Caco-2 (cell line): ENCODE measurements at regions not wholly inside any gene's neighbourhood (a gene's known extent, or its start where the extent isn't known, plus 50 kb on each side); places are given as distances from the start of the nearest gene placed in this dataset.

Experiments
- BruUV-seq: library from RNA; stranded (reverse); fragments of 400-500 nt; replicated peaks from 2 replicates; lab custom pipeline; 2021; lab: Mats Ljungman, UMichigan
- CTCF ChIA-PET: fragments of 300-600 bp; sonication (Branson Sonifier 250); formaldehyde crosslinking; loops from one replicate; lab custom pipeline; 2022; ENCODE audit warnings: antibody characterized with exemption; lab: Charles Lee
- POLR2A ChIA-PET: fragments of 300-600 bp; sonication (Branson Sonifier 250); formaldehyde crosslinking; loops from one replicate; lab custom pipeline; 2022; ENCODE audit warnings: antibody characterized with exemption; lab: Charles Lee
- DNase-seq, 2 experiments: peaks; one replicate each; pipeline versions ENCODE4 v3.0.0 to v3.0.0-alpha.2; 2020 to 2022
- H3K27me3 ChIP-seq: replicated peaks from 2 replicates; pipeline ENCODE4 v1.6.0; 2011; ENCODE audit warnings: low read length; ENCODE audit not compliant: control insufficient read depth, insufficient read depth
- H3K36me3 ChIP-seq: 2 replicates; pipeline ENCODE4 v1.5.1; 2011; ENCODE audit warnings: low read length; ENCODE audit not compliant: control insufficient read depth, insufficient read depth
- H3K4me1 ChIP-seq: fragments of 250-450 bp; sonication (Bioruptor Pico); 2 replicates; pipeline ENCODE4 v1.5.1; 2020; ENCODE audit warnings: mild to moderate bottlenecking
- H3K4me3 ChIP-seq: 2 replicates; pipeline ENCODE4 v1.5.1; 2011; ENCODE audit warnings: low read depth, mild to moderate bottlenecking, control low read depth, low read length
- H3K9me3 ChIP-seq: fragments of 250-450 bp; sonication (Bioruptor Pico); 2 replicates; pipeline ENCODE4 v1.5.1; 2020; ENCODE audit warnings: mild to moderate bottlenecking, moderate library complexity
- H3K27ac Mint-ChIP-seq: one replicate; pipeline ENCODE4 v1.8.0; 2022; ENCODE audit warnings: mixed read lengths; ENCODE audit not compliant: unreplicated experiment
- H3K27me3 Mint-ChIP-seq: one replicate; pipeline ENCODE4 v1.8.0; 2022; ENCODE audit warnings: mixed read lengths; ENCODE audit not compliant: insufficient read depth, unreplicated experiment
- H3K36me3 Mint-ChIP-seq: one replicate; pipeline ENCODE4 v1.8.0; 2022; ENCODE audit warnings: mild to moderate bottlenecking, mixed read lengths; ENCODE audit not compliant: insufficient read depth, unreplicated experiment
- H3K4me1 Mint-ChIP-seq: one replicate; pipeline ENCODE4 v1.8.0; 2022; ENCODE audit warnings: low read depth, mixed read lengths; ENCODE audit not compliant: unreplicated experiment
- H3K4me3 Mint-ChIP-seq: one replicate; pipeline ENCODE4 v1.8.0; 2022; ENCODE audit warnings: mild to moderate bottlenecking, moderate library complexity, mixed read lengths; ENCODE audit not compliant: unreplicated experiment
- H3K9me3 Mint-ChIP-seq: one replicate; pipeline ENCODE4 v1.8.0; 2022; ENCODE audit warnings: mixed read lengths; ENCODE audit not compliant: unreplicated experiment
- intact Hi-C: fragments of 100-400 bp; cut with micrococcal nuclease; formaldehyde crosslinking; loops from one replicate; pipeline ENCODE4 v1.10.0; 2022; ENCODE audit not compliant: unreplicated experiment
- TF ChIP-seq, protein P1 (sequence below), 2 experiments: fragments of 200-600 bp in 1 of 2; IDR thresholded peaks; 1 replicate in 1 of 2; 2 replicates in 1 of 2; pipeline versions ENCODE4 v1.5.1 to v1.8.0; 2011 to 2022; ENCODE audit warnings: antibody characterized with exemption in 1 of 2, control low read depth in 1 of 2, inconsistent platforms in 1 of 2, low read depth in 1 of 2, low read length in 1 of 2, mild to moderate bottlenecking in 1 of 2, moderate library complexity in 1 of 2; ENCODE audit not compliant: insufficient read depth in 1 of 2, severe bottlenecking in 1 of 2, unreplicated experiment in 1 of 2

DNA sequence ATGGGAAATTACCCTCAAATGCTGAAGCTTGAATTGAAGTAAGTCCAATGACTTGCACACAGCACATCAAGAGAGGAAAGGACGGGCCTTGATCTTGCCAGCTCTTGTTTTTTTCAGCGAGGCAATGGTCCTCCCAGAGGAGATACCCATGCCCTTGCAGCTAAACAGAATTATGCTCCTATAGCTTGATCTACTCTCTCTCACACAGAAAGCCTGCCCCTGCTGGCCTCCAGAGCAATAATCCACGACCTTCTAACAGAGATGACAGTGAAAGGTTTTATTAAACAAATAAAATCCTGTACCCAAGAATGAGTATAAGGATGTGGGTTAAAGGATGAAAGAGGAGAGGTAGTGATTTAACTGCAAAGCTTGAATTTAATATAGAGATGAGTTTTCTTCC, 268.0 kb downstream of the ADRA2A start:
- CTCF ChIA-PET: interaction anchor here (0.7 kb wide), 1 partner anchor 268 kb away, joined by 3 read pairs; no protein-coding TSS in a partner anchor
- no peak for DNase-seq
- Mint-ChIP-seq H3K4me1 (no peaks in the 10 kb centered on the region), H3K36me3 (no peaks in the 10 kb centered on the region), H3K27ac (no peak overlapping the region), H3K9me3 (peaks cover 30% of the 10 kb centered on the region), H3K4me3 (no peak overlapping the region), H3K27me3 (no peaks in the 10 kb centered on the region)
- intact Hi-C loops: no loop called here
- Histone ChIP-seq H3K9me3 (peaks cover 7% of the 10 kb centered on the region; the same call in 1 of the 2 replicates), H3K36me3 (no peaks in the 10 kb centered on the region), H3K4me1 (no peaks in the 10 kb centered on the region), H3K27me3 (no peaks in the 10 kb centered on the region), H3K4me3 (no peak overlapping the region)
- TF ChIP-seq, protein P1, sequence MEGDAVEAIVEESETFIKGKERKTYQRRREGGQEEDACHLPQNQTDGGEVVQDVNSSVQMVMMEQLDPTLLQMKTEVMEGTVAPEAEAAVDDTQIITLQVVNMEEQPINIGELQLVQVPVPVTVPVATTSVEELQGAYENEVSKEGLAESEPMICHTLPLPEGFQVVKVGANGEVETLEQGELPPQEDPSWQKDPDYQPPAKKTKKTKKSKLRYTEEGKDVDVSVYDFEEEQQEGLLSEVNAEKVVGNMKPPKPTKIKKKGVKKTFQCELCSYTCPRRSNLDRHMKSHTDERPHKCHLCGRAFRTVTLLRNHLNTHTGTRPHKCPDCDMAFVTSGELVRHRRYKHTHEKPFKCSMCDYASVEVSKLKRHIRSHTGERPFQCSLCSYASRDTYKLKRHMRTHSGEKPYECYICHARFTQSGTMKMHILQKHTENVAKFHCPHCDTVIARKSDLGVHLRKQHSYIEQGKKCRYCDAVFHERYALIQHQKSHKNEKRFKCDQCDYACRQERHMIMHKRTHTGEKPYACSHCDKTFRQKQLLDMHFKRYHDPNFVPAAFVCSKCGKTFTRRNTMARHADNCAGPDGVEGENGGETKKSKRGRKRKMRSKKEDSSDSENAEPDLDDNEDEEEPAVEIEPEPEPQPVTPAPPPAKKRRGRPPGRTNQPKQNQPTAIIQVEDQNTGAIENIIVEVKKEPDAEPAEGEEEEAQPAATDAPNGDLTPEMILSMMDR (IDR thresholded peaks at IDR 0.05; ENCODE audit: insufficient read depth in 1 of 2, low read depth in 1 of 2, low read length in 1 of 2, severe bottlenecking in 1 of 2, unreplicated experiment in 1 of 2): peak in 1 of 2 experiments; percentile 32
- POLR2A ChIA-PET: no interaction called here
- no TSS peak for BruUV-seq

DNA sequence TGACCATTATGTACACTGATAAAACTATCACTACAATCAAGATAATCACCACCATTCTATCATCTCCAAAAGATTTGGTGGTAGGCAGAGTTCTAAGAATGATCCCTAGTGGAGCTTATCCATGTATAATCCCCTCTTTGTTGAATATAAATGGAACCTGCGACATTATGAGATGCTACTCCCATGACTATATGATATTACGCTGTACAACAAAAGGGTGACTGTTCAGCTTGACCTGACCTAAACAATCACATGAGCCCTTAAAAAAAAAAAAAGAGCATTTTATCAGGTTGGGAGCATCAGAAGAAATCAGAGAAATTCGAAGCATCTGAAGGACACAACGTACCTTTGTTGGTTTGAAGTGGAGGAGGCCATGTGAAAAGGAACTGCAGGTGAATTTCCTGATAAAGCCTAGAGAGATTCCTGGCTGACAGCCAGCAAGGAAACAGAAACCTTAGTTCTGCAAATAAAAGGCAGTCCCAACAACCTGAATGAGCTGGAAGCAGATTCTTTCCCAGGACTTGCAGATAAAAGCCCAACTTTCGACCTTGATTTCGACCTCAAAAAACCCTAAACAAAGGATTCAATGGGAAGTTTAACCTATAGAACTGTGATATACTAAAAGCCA, 270.7 kb downstream of the ADRA2A start:
- 0 out of 2 replicates have a peak, but pooled peaks cover 3% of the 10 kb centered on the region for H3K9me3 ChIP-seq
- intact Hi-C loops: no loop called here
- BruUV-seq: no TSS peak
- TF ChIP-seq, protein P1 (IDR thresholded peaks at IDR 0.05; ENCODE audit: insufficient read depth in 1 of 2, low read depth in 1 of 2, low read length in 1 of 2, severe bottlenecking in 1 of 2, unreplicated experiment in 1 of 2): no peak
- H3K9me3 Mint-ChIP-seq: peaks cover 10% of the 10 kb centered on the region
- ChIA-PET POLR2A (no interaction called here), CTCF (interaction anchor here (0.7 kb wide), 1 partner anchor 379 kb away, joined by 3 read pairs; no protein-coding TSS in a partner anchor)
- no peaks in the 10 kb centered on the region for H3K27me3 ChIP-seq
- H3K4me1 Mint-ChIP-seq: no peaks in the 10 kb centered on the region
- no peaks in the 10 kb centered on the region for H3K36me3 Mint-ChIP-seq
- no peak overlapping the region for H3K4me3 Mint-ChIP-seq
- no peaks in the 10 kb centered on the region for H3K36me3 ChIP-seq
- no peaks in the 10 kb centered on the region for H3K27me3 Mint-ChIP-seq
- no peak overlapping the region for H3K27ac Mint-ChIP-seq
- no peak overlapping the region for H3K4me3 ChIP-seq
- no peaks in the 10 kb centered on the region for H3K4me1 ChIP-seq
- no peak for DNase-seq

DNA sequence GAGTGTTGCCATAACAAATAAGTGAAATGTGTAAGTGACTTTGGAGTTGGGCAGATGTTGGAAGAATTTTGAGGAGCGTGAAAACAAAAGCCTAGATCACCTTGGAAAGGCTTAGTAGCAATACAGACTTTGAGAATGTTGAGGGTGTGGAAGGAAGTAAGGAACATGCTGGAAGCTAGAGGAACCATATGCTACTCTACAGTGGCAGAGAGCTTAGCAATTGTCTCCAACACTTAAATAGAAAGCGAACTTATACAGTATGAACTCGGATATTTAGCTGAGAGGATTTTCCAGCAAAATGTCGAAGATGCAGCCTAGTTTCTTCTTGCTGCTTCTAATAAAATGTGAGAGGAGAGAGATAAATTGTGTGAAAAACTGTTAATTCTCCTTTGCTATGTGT, 271.2 kb downstream of the ADRA2A start:
- BruUV-seq: no TSS peak
- TF ChIP-seq, protein P1 (IDR thresholded peaks at IDR 0.05; ENCODE audit: insufficient read depth in 1 of 2, low read depth in 1 of 2, low read length in 1 of 2, severe bottlenecking in 1 of 2, unreplicated experiment in 1 of 2): no peak
- DNase-seq: no peak
- Mint-ChIP-seq H3K27me3 (no peaks in the 10 kb centered on the region), H3K4me1 (no peaks in the 10 kb centered on the region), H3K27ac (no peak overlapping the region), H3K9me3 (peaks cover 10% of the 10 kb centered on the region), H3K36me3 (no peaks in the 10 kb centered on the region), H3K4me3 (no peak overlapping the region)
- H3K4me1 ChIP-seq: no peaks in the 10 kb centered on the region
- no peaks in the 10 kb centered on the region for H3K36me3 ChIP-seq
- CTCF ChIA-PET: interaction anchor here (0.7 kb wide), 1 partner anchor 379 kb away, joined by 3 read pairs; no protein-coding TSS in a partner anchor
- POLR2A ChIA-PET: no interaction called here
- H3K9me3 ChIP-seq: 0 out of 2 replicates have a peak, but pooled peaks cover 3% of the 10 kb centered on the region
- intact Hi-C loops: no loop called here
- H3K27me3 ChIP-seq: no peaks in the 10 kb centered on the region
- H3K4me3 ChIP-seq: no peak overlapping the region
